CMK (cell line): ENCODE measurements at regions not wholly inside any gene's neighbourhood (a gene's known extent, or its start where the extent isn't known, plus 50 kb on each side); places are given as distances from the start of the nearest gene placed in this dataset.

ENCODE experiments used
- DNase-seq: peaks from one replicate; pipeline ENCODE4 v3.0.0-alpha.2; 2010; ENCODE audit warnings: low read depth

- DNase-seq: no peak
Measured at GRCh38 chr2:4255491-4255890, 552.1 kb downstream of the DCDC2C start.

GRCh38 chr2:4256351-4256750 is 553.0 kb downstream of the DCDC2C start:
- DNase-seq: no peak

GRCh38 chr2:4258563-4258962 is 555.2 kb downstream of the DCDC2C start:
- DNase-seq: no peak

- DNase-seq: no peak
Measured at GRCh38 chr2:4265936-4266335, 562.6 kb downstream of the DCDC2C start.

GRCh38 chr2:4269885-4270284 is 566.5 kb downstream of the DCDC2C start:
- DNase-seq: no peak

- DNase-seq: no peak
Measured at GRCh38 chr2:4272261-4272858, 569.0 kb downstream of the DCDC2C start.

- no peak for DNase-seq
Measured at GRCh38 chr2:4278392-4278791, 575.0 kb downstream of the DCDC2C start.

- no peak for DNase-seq
Measured at GRCh38 chr2:4279431-4279830, 576.1 kb downstream of the DCDC2C start.

- DNase-seq: no peak
Measured at GRCh38 chr2:4291430-4291829, 588.1 kb downstream of the DCDC2C start.

GRCh38 chr2:4295680-4296079 is 592.3 kb downstream of the DCDC2C start:
- no peak for DNase-seq

- no peak for DNase-seq
Measured at GRCh38 chr2:4300616-4301015, 597.2 kb downstream of the DCDC2C start.

- DNase-seq: no peak
Measured at GRCh38 chr2:4324531-4324930, 621.2 kb downstream of the DCDC2C start.

- no peak for DNase-seq
Measured at GRCh38 chr2:4336864-4337263, 633.5 kb downstream of the DCDC2C start.

- no peak for DNase-seq
Measured at GRCh38 chr2:4338345-4338744, 635.0 kb downstream of the DCDC2C start.

GRCh38 chr2:4340536-4340935 is 637.2 kb downstream of the DCDC2C start:
- no peak for DNase-seq

- no peak for DNase-seq
Measured at GRCh38 chr2:4346628-4347027, 643.3 kb downstream of the DCDC2C start.

GRCh38 chr2:4353668-4354067 is 650.3 kb downstream of the DCDC2C start:
- DNase-seq: no peak

GRCh38 chr2:4354164-4354563 is 650.8 kb downstream of the DCDC2C start:
- no peak for DNase-seq

GRCh38 chr2:4354678-4355077 is 651.3 kb downstream of the DCDC2C start:
- DNase-seq: peak; percentile 5

- DNase-seq: no peak
Measured at GRCh38 chr2:4356109-4356508, 652.7 kb downstream of the DCDC2C start.

GRCh38 chr2:4356541-4356940 is 653.2 kb downstream of the DCDC2C start:
- no peak for DNase-seq

- DNase-seq: no peak
Measured at GRCh38 chr2:4357121-4357520, 653.7 kb downstream of the DCDC2C start.

GRCh38 chr2:4358837-4359236 is 655.5 kb downstream of the DCDC2C start:
- DNase-seq: no peak

GRCh38 chr2:4368907-4369306 is 665.5 kb downstream of the DCDC2C start:
- DNase-seq: no peak
